NCI-H1930 (cell line): ENCODE measurements at regions not wholly inside any gene's neighbourhood (a gene's known extent, or its start where the extent isn't known, plus 50 kb on each side); places are given as distances from the start of the nearest gene placed in this dataset.
"Not testable (repeated sequence)": the region's sequence is repeated elsewhere in the genome, so short reads cannot be mapped to it uniquely, and the experiment has no call there.

Experiments used
- DNase-seq, 2 experiments: peaks; one replicate each; lab custom pipeline; 2025; lab: John Stamatoyannopoulos, UW

DNA sequence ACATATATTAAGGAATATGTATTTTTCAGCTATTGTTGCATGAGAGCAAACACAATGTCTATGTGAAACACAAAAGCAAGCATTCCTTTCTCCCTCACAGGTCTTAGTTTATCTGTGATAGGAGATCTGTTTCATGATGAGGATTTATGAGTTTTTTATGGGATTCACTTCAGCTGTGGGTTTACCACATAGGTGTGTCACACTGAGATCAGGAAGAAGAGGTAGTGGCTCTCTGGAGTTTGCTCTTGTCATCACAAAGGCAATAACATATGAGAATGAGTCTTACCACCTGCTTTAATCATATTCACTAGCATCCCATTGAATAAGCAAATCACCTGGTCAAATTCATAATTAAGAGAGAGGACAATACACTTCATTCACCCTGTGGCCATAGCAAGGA is 960.3 kb upstream of the SLC39A10 start:
- no peak for DNase-seq

DNA sequence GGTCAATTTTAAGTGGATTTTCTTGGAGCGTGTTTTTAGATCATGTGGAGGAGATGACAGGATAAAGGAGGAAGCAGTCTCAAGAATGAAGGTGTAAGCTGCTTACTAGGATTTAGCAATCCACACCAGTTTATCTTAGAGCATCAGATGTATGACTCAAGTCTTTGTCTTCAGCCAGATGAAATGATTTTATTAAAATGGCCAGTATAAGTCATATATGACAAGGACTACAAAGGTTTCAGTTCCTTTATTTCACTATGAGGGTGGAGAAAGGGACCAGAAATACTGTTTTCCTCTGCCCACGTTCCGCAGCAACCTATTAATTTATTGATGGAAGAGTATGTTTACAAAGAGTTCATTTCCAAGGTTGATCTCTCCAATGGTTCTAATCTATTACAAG is 970.5 kb upstream of the SLC39A10 start:
- DNase-seq, result no peak

DNA sequence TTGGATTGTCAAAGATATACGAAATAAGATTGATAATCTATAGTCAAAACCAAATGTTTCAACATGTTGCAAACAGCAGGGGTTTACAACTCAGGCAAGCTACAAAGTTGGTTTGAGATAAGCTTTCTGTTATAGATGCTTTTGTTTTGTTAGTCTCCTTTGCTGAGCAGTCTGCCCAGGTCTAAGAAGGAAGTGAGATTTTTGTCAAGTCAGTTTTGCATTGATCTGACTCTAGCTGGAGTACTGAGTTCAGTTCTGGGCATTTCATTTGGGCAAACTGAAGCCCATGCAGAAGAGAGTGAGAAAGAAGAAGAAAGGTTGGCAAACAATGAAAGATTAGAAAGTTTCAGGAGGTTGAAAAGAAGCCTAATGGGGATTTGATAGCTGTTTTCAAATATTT is 983.0 kb upstream of the SLC39A10 start:
- no peak for DNase-seq

DNA sequence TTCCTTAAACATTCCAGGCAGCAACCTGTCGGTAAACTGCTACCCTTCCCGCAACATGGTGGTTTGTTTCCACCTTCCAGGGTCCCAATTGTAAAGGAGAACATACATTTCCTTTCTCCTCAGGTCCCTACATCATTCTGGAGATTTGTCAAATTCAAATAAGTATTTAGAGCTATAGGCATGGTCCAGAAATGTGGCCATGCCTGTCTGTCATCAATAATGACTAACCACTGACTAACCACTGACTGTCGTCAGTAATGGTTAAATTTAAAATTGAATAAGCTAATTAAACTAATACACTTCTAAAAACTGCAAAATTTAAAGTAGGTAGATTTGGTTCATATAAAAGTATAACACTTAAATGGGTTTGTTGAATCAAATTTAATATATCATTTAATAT is 984.0 kb upstream of the SLC39A10 start:
- DNase-seq, result no peak

DNA sequence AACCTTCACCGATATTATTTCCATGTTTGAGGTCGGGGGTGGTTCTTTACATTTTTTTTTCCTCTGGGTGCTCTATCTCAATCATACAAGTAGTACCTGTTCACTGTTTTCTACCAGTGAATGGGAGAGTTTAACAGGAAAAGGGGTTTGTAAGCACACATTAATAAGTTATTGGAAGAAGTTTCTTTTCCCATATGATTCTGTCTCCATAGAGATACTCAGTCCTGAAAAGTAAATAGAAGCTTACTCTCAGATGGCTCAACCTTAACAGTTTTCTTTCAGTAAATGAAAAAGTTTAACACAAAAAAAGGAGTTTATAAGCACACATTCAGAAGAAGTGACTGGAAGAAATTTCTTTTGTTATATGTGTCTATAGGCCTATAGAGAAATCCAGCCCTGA is 995.6 kb upstream of the SLC39A10 start:
- no peak for DNase-seq

DNA sequence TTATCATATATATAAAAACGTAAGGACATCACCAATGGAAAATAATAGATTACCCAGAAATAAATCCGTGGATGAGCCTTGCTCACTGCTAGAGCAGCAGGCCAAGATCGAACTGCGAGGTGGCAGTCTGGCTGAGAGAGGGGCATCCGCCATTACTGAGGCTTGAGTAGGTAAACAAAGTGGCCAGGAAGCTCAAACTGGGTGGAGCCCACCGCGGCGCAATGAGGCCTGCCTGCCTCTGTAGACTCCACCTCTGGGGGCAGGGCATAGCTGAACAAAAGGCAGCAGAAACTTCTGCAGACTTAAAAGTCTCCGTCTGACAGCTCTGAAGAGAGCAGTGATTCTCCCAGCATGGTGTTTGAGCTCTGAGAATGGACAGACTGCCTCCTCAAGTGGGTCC is 1018.0 kb upstream of the SLC39A10 start:
- not testable (repeated sequence) for DNase-seq

DNA sequence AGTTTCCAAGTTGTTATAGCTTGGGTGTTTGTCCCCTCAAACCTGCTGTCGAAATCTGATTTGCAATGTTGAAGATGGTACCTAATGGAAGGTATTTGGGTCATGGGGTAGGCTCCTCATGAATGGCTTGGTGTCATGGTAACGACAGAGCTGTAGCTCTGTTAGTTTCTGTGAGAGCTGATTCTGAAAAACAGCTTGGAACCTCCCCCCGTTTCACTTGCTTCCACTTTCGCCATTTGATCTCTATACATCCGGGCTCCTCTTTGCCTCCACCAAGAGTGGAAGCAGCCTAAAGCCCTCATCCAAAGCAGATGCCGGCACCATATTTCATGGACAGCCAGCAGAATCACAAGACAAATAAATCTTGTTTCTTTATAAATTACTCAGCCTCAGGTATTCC is 1035.1 kb upstream of the SLC39A10 start:
- no peak for DNase-seq

DNA sequence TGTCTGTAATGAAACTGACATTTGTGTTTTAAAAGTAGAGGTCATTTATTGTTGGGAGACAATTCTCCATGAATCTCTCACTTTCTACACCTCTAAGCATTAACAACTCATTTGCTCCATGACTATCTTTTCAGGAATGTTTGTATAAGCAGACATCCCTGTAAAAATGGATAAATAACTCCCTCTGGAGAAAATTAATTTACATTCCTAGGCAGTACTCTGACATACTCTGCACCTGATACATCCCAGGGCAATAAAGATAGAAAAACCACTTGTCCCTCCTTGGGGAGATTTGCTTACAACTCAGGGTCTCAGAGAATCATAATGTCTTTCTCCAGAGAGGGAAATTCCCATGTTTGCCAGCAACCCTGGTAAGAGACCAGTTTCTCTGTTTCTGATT is 1037.7 kb upstream of the SLC39A10 start:
- DNase-seq, result no peak

DNA sequence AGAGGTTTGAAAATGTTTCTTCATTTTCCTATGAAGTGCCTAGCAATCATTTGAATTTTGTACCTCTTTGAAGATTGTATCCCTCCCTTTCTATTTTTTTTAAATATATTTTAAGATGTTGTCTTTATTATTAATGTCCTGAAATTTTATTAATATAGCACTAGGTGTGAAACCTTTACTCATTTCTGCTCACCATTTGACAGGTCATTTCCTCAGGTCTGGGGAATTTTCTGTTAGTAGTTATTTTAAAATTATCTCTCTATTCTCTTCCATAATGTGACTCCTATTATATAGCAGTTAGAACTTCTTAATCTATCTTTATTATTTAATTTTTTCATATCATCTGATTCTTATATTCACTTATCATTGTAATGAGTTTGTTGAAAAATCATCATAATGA is 1038.6 kb upstream of the SLC39A10 start:
- no peak for DNase-seq

DNA sequence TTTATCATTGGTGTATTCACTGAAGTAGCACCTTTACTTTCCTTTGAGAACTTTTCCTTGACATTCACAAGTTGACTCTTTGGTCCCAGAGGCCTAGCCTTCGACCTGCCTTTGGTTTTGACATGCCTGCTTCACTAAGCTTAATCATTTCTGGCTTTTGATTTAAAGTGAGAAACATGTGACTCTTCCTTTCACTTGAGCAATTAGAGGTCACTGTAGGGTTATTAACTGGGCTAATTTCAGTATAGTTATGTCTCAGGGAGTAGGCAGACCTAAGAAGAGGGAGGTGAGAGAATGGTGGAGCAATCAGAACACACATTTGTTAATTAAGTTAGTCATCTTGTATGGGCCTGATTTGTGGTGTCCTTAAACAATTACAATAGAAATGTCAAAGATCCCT is 1040.7 kb upstream of the SLC39A10 start:
- DNase-seq, result no peak

DNA sequence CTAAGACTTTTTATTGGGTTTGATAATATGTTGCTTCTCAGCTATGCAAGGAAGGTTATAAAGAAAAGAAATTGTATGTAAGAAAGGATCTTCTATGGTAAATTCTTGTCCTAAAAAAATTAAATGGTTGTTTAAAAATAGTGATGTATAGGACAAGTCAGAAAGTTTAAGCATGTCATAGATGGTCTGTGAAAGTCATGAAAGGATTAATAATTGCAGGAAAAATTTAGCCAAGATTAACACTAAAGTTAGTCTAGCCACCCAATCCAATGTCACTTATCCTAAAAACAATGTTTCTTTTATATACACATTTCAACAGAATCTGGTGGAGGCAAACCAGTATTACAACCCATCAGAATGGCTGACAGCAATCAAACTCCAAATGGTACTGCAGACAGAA is 1046.7 kb upstream of the SLC39A10 start:
- no peak for DNase-seq

DNA sequence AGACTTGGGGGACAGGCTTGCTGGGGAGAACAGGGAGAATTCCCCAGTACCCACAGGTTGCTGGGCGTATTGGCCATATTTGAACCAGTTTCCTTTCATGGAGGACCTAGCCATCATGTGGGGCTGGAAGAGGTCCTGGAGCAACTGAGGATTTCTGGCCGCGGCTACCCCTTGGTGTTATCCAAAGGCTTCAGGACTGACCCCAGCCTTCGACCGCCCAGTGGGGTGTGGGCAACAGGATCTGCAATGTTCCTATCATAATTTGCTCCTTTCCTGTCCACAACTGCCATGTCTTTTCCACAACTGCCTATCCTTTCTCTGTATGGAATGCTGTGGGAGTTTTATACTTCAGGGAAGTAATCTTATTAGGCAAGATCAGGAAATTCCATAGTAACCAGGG is 1053.6 kb upstream of the SLC39A10 start:
- DNase-seq, result no peak

DNA sequence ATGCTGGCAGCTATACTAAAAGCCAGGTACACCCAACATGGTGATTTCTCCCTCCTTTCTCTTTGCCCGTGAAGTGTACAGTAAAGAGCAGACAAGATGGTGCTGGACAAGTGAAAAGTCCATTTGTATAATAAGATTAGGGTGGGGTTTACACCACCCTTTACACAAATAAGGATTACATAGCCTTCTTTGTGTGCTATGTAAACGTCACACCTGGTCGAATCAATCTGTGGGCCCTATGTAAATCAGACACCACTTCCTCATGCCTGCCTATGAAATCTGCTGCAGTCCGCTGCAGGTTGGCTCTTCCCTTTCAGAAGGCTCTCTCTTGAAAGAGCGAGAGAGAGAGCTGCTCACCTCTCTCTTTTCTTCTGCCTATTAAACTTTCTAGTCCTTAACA is 1054.3 kb upstream of the SLC39A10 start:
- no peak for DNase-seq

DNA sequence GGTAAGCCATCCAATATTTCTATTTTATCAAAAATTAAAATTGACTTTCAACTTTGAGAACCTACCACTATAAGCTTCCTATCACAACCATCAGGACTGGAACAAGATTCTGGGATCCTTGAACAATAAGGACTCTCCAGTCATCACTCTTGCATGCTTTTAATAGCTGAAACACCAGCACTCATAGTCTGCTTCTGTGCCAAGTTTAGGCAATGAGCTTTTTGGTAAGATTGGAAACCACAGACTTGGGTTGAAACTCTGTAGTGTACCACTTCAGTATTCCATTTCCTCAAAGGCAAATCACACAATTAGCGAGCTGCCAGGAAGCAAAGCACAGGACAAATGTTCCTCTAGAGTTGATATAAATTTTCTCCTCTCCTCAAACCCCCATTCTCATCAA is 1065.8 kb upstream of the SLC39A10 start:
- DNase-seq, result no peak

DNA sequence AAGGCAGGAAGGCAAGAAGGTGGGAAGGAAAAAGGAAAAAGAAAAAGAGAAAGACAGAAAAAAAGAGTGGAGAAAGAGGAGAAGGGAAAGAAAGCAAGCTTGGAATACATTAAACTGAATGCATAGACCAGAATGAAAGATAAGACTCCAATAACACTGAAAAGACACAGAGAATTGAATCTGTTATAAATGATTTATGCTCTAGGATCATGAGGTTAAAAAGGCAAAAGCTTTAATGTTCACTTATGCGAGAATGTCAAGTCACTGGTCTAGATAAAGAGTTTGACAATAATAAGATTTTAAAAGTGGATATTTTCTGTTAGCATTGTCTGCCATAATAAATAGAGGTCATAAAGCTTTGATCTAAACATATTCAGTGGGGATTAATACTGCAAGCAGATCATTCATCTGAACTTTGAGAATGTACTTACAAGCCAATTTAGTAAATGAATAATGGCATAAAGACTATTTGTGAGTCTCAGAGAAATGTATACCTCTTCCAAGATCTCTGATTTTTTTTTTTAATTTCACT is 1069.2 kb upstream of the SLC39A10 start:
- no peak for DNase-seq

DNA sequence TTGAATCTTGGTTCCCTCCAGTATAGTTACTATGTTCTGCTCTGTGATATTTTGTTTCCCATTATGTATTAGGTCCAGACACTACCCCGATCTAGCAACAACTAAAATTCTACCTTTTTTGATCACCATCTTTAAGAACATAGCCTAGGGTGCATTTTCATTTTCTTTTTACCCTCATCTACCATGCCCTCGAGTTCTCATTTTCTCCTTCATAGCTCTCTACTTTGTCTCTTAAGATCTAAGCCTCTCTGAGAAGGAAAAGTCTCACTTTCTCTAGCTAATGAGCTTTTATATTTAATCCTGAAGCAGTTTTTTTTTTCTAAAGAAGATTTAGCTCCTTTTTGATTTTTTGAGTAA is 1089.4 kb upstream of the SLC39A10 start:
- no peak for DNase-seq

DNA sequence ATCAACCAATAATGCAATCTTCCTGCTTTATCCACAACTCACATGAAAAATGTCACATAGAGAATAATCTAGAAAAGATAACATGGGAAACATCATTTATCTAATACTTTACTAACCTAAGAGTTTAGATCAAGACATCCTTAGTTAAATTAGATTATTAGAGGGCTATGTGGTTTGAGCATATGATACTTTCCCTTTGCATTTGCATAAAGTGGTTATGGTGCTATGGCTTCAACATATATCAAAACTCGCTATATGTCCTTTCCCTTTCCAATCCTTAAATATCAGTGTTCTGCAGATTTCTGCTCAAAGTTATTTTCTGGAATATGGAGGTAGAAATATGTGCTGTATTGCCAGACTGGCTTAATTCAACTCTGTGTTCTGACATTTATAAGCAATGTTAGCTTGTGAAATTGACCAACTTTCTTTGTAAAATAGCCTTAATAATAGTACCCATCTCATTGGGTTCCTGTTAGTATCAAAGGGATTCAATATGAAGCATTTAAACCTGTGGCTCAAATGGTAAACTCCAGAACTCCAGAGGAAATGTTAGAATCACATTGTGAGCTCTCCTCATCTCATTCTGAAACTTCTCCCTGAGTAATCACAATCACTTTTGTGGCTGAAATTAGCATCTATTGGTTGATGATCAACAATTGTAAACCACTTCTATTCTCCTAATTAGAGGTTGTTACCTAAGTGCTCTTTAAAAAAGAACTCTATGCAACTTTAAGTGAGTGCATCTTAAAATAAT is 1089.9 kb upstream of the SLC39A10 start:
- DNase-seq, result no peak

DNA sequence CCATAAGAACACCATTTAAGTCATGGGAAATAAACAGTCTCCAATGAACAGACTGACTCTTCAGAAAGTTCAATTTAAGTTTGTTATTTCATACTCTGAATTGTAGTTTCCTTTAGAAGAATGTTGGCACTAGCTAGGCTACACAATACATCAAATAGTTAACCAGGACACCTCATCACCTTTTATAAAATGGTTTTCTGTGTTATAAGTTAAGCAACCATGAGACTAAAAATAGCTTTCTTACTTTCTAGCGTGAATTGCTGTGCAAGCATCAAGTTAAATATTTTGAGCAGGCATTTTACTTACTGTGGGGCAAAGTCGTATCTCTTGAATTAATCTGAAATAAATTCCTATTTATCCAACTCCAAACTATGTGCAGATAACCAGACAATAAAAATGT is 1092.6 kb upstream of the SLC39A10 start:
- no peak for DNase-seq

DNA sequence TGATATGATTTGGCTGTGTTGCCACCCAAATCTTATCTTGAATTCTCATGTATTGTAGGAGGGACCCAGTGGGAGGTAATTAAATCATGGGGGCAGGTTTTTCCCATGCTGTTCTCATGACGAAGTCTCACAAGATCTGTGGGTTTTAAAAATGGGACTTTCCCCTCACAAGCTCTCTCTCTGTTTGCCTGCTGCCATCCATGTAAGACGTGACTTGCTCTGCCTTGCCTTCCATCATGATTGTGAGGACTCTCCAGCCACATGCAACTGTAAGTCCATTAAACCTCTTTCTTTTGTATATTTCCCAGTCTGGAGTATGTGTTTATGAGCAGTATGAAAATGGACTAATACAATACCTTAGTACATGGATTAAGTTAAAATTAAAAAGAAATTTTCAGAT is 1094.7 kb upstream of the SLC39A10 start:
- DNase-seq, result no peak

DNA sequence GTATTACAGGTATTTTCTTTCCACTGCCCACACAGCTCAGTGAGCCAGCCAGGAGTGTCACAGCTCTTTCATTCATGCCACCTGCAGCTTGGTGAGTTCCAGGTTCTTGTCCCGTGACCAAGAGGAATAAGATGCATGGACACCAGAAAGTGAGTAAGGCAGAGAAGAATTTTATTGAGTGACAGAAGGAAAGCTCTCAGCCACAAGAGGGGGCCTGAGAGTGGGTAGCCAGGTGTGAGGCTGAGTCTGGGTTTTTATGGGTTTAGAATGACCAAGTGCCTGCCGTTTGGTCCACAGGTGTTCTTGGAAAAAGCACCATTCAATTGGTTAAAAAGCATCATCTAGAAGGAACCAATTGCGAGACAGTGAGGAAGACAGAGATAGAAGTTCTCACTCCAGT is 1097.1 kb upstream of the SLC39A10 start:
- no peak for DNase-seq

DNA sequence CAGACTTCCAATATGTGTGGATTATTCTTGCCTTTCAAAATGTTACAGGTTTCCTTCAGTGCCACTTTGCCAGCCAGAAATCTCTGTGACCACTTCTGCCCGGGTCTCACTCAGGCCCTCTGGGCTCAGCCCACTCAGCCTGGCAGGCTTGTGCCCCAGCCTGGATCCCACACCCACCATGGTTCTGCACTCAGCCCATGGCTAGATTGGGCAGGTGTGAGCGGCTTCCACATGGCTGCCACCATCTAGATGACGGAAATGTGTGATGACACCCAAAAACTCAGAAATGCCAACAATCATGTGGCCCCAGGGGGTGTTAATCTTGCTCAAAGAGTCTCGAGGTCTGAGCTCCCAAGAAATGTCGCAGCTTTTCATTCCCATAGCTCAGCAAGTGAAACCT is 1097.5 kb upstream of the SLC39A10 start:
- no peak for DNase-seq

DNA sequence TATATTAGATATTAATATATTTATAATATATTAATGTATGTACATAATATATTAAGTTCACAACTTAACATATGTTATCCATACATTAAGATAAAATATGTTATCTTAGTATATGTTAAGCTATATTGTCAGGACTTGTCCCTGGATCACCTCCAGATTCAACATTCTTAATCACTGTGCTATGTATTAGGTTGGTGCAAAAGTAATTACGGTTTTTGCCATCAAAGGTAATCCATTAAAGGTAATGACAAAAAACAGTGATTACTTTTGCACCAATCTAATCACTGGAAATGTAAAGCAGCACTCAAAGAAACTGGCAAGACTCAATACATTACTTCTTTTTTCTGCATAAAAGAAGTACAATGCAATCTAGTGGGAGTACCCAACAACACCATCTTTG is 1099.0 kb upstream of the SLC39A10 start:
- DNase-seq, result no peak

DNA sequence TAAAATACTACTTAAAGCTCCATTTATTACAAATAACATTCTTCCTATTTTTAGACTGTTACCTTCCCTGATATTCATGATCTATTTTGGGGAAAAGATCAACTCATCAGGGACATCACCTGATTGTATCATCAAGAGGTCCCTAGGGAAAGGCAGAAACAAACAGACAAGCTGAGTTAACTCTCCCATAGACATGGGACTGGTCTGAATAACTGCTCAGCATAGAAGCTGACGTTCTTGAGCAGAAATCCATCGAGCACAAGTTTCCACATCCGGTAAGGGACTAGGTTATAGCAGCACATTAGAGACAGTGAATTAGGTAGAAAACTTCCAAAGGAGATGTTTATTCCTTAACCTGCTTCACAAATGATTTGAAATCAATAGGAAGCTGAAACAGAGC is 1100.4 kb upstream of the SLC39A10 start:
- no peak for DNase-seq

DNA sequence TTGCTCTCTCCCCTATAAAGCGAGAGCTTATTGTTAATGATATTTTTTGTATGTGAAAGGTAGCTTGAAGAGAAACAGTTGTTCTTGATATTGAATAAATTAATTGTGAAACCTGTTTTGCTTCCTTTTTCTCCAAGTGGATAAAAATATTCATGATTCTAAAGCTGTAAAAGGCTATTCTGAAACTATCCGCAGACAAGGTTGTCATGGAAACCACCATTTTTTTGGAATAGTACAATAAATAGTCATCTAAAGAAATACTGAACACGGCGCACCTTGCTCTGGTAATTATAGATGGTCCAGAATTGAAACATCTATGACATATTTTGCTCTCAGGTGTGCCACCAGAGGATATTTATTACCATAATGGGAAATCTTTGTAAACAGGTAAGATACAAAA is 1103.0 kb upstream of the SLC39A10 start:
- DNase-seq, result no peak
